WI38 (cell line): ENCODE measurements at regions not wholly inside any gene's neighbourhood (a gene's known extent, or its start where the extent isn't known, plus 50 kb on each side); places are given as distances from the start of the nearest gene placed in this dataset.

ENCODE experiments used
- H3K4me3 ChIP-seq: 2 replicates; pipeline ENCODE4 v1.5.1; 2011; ENCODE audit warnings: low read depth, mild to moderate bottlenecking, control low read depth, low read length
- TF ChIP-seq, protein P1 (sequence below): IDR thresholded peaks from 2 replicates; pipeline ENCODE4 v1.5.1; 2012; ENCODE audit warnings: low read depth, mild to moderate bottlenecking, control low read depth, low read length

- H3K4me3 ChIP-seq: no peak overlapping the region
- TF ChIP-seq, protein P1, sequence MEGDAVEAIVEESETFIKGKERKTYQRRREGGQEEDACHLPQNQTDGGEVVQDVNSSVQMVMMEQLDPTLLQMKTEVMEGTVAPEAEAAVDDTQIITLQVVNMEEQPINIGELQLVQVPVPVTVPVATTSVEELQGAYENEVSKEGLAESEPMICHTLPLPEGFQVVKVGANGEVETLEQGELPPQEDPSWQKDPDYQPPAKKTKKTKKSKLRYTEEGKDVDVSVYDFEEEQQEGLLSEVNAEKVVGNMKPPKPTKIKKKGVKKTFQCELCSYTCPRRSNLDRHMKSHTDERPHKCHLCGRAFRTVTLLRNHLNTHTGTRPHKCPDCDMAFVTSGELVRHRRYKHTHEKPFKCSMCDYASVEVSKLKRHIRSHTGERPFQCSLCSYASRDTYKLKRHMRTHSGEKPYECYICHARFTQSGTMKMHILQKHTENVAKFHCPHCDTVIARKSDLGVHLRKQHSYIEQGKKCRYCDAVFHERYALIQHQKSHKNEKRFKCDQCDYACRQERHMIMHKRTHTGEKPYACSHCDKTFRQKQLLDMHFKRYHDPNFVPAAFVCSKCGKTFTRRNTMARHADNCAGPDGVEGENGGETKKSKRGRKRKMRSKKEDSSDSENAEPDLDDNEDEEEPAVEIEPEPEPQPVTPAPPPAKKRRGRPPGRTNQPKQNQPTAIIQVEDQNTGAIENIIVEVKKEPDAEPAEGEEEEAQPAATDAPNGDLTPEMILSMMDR: no peak
Measured at GRCh38 chr6:81253821-81254220, 498.7 kb downstream of the TENT5A start.

GRCh38 chr6:81252231-81252630 lies 500.2 kb downstream of the TENT5A start:
- TF ChIP-seq, protein P1: no peak
- H3K4me3 ChIP-seq: no peak overlapping the region

DNA sequence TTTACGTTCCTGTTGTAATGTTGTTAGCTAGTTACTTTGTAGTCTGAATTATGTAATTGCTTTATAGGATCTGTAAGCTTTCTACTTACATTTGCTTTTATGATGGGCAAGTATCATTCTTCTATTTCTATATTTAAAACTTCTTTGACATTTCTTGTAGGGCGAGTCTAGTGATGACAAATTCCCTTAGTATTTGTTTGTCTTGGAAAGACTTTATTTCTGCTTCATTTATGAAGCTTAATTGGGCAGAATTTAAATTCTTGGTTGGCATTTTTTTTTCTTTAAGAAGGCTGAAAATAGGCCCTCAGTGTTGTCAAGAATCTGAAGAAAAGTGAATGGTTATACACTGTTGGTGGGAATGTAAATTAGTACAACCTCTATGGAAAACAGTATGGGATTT lies 506.3 kb downstream of the TENT5A start:
- TF ChIP-seq, protein P1: no peak
- H3K4me3 ChIP-seq: no peak overlapping the region

DNA sequence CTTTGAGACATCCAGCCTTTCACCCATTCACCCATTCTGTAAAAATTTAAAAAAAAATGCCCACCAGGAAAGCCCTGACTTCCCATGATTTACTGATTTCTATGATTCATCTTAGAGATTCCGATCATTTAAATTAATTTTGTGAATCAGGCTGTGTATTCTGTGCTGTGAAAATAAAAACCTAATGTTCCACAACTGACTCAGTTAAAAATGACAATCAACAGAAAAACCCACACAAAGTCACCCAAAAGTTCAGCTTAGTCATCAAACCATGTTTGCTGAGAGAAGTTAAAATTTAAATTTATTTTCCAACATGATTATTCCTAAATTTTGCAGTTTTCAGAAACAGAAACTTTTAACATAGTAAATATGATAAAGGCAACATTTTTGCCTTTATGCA lies 509.9 kb downstream of the TENT5A start:
- no peak overlapping the region for H3K4me3 ChIP-seq

GRCh38 chr6:81241126-81242041 lies 511.1 kb downstream of the TENT5A start:
- no peak overlapping the region for H3K4me3 ChIP-seq
- TF ChIP-seq, protein P1: peak; percentile 11; the same call in 1 of the 2 replicates

More for the DNA sequence above, 509.9 kb downstream of the TENT5A start:
- TF ChIP-seq, protein P1: no peak

GRCh38 chr6:81238390-81238789 lies 514.1 kb downstream of the TENT5A start:
- no peak overlapping the region for H3K4me3 ChIP-seq
- TF ChIP-seq, protein P1: no peak

GRCh38 chr6:81237226-81237625 lies 515.3 kb downstream of the TENT5A start:
- no peak overlapping the region for H3K4me3 ChIP-seq
- TF ChIP-seq, protein P1: no peak
